HL-60 (cell line): ENCODE measurements at regions not wholly inside any gene's neighbourhood (a gene's known extent, or its start where the extent isn't known, plus 50 kb on each side); places are given as distances from the start of the nearest gene placed in this dataset.

ENCODE experiments used
- CTCF ChIP-seq: IDR thresholded peaks from one replicate; pipeline ENCODE4 v1.5.1; 2011; ENCODE audit warnings: low read length, control low read depth, inconsistent platforms; ENCODE audit not compliant: insufficient read depth
- GABPA ChIP-seq: IDR thresholded peaks from 2 replicates; pipeline ENCODE4 v1.6.1; 2012; ENCODE audit warnings: low read depth
- POLR2AphosphoS5 ChIP-seq: IDR thresholded peaks from 2 replicates; pipeline ENCODE4 v1.6.1; 2012; ENCODE audit warnings: low read depth
- REST ChIP-seq: IDR thresholded peaks from 2 replicates; pipeline ENCODE4 v1.6.1; 2012; ENCODE audit warnings: low read depth; ENCODE audit not compliant: insufficient replicate concordance

- no peak for TF ChIP-seq POLR2AphosphoS5
- no peak for TF ChIP-seq CTCF
- TF ChIP-seq REST: no peak
- TF ChIP-seq GABPA: no peak
Measured at GRCh38 chr2:16318474-16319195, 347.0 kb downstream of the CYRIA start.
